Osteocyte (in vitro differentiated cells): ENCODE measurements at regions not wholly inside any gene's neighbourhood (a gene's known extent, or its start where the extent isn't known, plus 50 kb on each side); places are given as distances from the start of the nearest gene placed in this dataset.
A peak's percentile ranks its signal among the peaks of the same experiment; 100 is the strongest.

ENCODE experiments used
- DNase-seq: peaks from one replicate; pipeline ENCODE4 v3.0.0; 2021; ENCODE audit warnings: mixed read lengths; ENCODE audit not compliant: unreplicated experiment; ENCODE audit errors: extremely low spot score
- H3K27ac Mint-ChIP-seq: one replicate; pipeline ENCODE4 v1.8.0; 2021; ENCODE audit warnings: mild to moderate bottlenecking, mixed read lengths; ENCODE audit not compliant: unreplicated experiment
- H3K27me3 Mint-ChIP-seq: one replicate; pipeline ENCODE4 v1.8.0; 2021; ENCODE audit warnings: mixed read lengths; ENCODE audit not compliant: unreplicated experiment
- H3K36me3 Mint-ChIP-seq: one replicate; pipeline ENCODE4 v1.8.0; 2021; ENCODE audit warnings: mixed read lengths; ENCODE audit not compliant: unreplicated experiment
- H3K4me1 Mint-ChIP-seq: one replicate; pipeline ENCODE4 v1.8.0; 2021; ENCODE audit warnings: mixed read lengths; ENCODE audit not compliant: unreplicated experiment
- H3K4me3 Mint-ChIP-seq: one replicate; pipeline ENCODE4 v1.8.0; 2021; ENCODE audit warnings: mild to moderate bottlenecking, moderate library complexity, mixed read lengths; ENCODE audit not compliant: unreplicated experiment
- H3K9me3 Mint-ChIP-seq: one replicate; pipeline ENCODE4 v1.8.0; 2021; ENCODE audit warnings: mixed read lengths; ENCODE audit not compliant: unreplicated experiment
- CTCF ChIP-seq: fragments of 200-600 bp; sonication (generic); IDR thresholded peaks from 2 replicates; pipeline ENCODE4 v1.5.0; 2021; ENCODE audit warnings: antibody characterized with exemption, mild to moderate bottlenecking, moderate library complexity

GRCh38 chr1:187413405-187414169 is 584.8 kb downstream of the PLA2G4A start:
- no peak for DNase-seq
- no peak overlapping the region for H3K27ac Mint-ChIP-seq
- peak; percentile 58 for TF ChIP-seq CTCF

GRCh38 chr1:187415065-187415464 is 586.3 kb downstream of the PLA2G4A start:
- Mint-ChIP-seq H3K4me1 (peaks cover 6% of the 10 kb centered on the region), H3K36me3 (no peaks in the 10 kb centered on the region), H3K9me3 (no peaks in the 10 kb centered on the region), H3K27ac (no peak overlapping the region), H3K4me3 (no peak overlapping the region), H3K27me3 (no peaks in the 10 kb centered on the region)
- no peak for TF ChIP-seq CTCF
- no peak for DNase-seq

More at GRCh38 chr1:187413405-187414169, 584.8 kb downstream of the PLA2G4A start:
- Mint-ChIP-seq H3K27me3 (no peaks in the 10 kb centered on the region), H3K4me3 (no peak overlapping the region), H3K36me3 (no peaks in the 10 kb centered on the region), H3K9me3 (no peaks in the 10 kb centered on the region), H3K4me1 (peaks cover 9% of the 10 kb centered on the region)

GRCh38 chr1:187417520-187417919 is 588.8 kb downstream of the PLA2G4A start:
- H3K9me3 Mint-ChIP-seq, result no peaks in the 10 kb centered on the region
- H3K27me3 Mint-ChIP-seq, result no peaks in the 10 kb centered on the region
- H3K4me3 Mint-ChIP-seq, result no peak overlapping the region
- H3K36me3 Mint-ChIP-seq, result no peaks in the 10 kb centered on the region
- TF ChIP-seq CTCF, result no peak
- H3K4me1 Mint-ChIP-seq, result peaks cover 6% of the 10 kb centered on the region
- no peak for DNase-seq
- H3K27ac Mint-ChIP-seq, result no peak overlapping the region

GRCh38 chr1:187433598-187433997 is 604.8 kb downstream of the PLA2G4A start:
- Mint-ChIP-seq H3K27me3 (no peaks in the 10 kb centered on the region), H3K36me3 (no peaks in the 10 kb centered on the region), H3K4me1 (peaks cover 7% of the 10 kb centered on the region), H3K9me3 (peaks cover 4% of the 10 kb centered on the region), H3K4me3 (no peak overlapping the region), H3K27ac (no peak overlapping the region)
- DNase-seq, result no peak
- TF ChIP-seq CTCF, result no peak

GRCh38 chr1:187442603-187443002 is 613.9 kb downstream of the PLA2G4A start:
- Mint-ChIP-seq H3K4me3 (no peak overlapping the region), H3K27me3 (no peaks in the 10 kb centered on the region), H3K36me3 (no peaks in the 10 kb centered on the region), H3K9me3 (no peaks in the 10 kb centered on the region), H3K27ac (no peak overlapping the region), H3K4me1 (no peaks in the 10 kb centered on the region)
- no peak for TF ChIP-seq CTCF
- no peak for DNase-seq
